K562 (cell line): ENCODE measurements at regions not wholly inside any gene's neighbourhood (a gene's known extent, or its start where the extent isn't known, plus 50 kb on each side); places are given as distances from the start of the nearest gene placed in this dataset.

Experiments
- CBX5 ChIP-seq: IDR thresholded peaks from 2 replicates; pipeline ENCODE4 v1.6.1; 2014; ENCODE audit warnings: low read depth, borderline replicate concordance
- CBX8 ChIP-seq: fragments of 200-600 bp; sonication (generic); IDR thresholded peaks from 2 replicates; pipeline ENCODE4 v1.6.1; 2012; ENCODE audit warnings: borderline replicate concordance, mixed run types, low read depth, mild to moderate bottlenecking, moderate library complexity, mixed read lengths, low read length, control low read depth, inconsistent platforms; ENCODE audit not compliant: poor library complexity, severe bottlenecking; ENCODE audit errors: extremely low read depth
- CEBPB ChIP-seq: fragments of 450-650 bp; IDR thresholded peaks from 2 replicates; pipeline ENCODE4 v1.6.1; 2016; ENCODE audit warnings: missing genetic modification characterization, missing compliant biosample characterization
- CTCFL ChIP-seq: IDR thresholded peaks from 2 replicates; pipeline ENCODE4 v1.6.1; 2011; ENCODE audit warnings: borderline replicate concordance, low read depth, mild to moderate bottlenecking, moderate library complexity, low read length; ENCODE audit not compliant: insufficient read depth, poor library complexity, severe bottlenecking
- HNRNPUL1 ChIP-seq: fragments of 200-400 bp; formaldehyde crosslinking; IDR thresholded peaks from 2 replicates; pipeline ENCODE4 v1.6.1; 2017; ENCODE audit warnings: low read length
- SRF ChIP-seq, 2 experiments: fragments of 250-450, 450-650 bp in 1 of 2; sonication (Bioruptor Pico) in 1 of 2; sonication (generic) in 1 of 2; formaldehyde crosslinking; IDR thresholded peaks; 2 replicates each; pipeline versions ENCODE4 v1.5.0 to v1.5.1; 2020 to 2022; ENCODE audit warnings: mild to moderate bottlenecking in 1 of 2, missing genetic modification reagents in 1 of 2
- TF ChIP-seq, protein P1 (sequence below), 3 experiments: IDR thresholded peaks in 2 of 3; conservative IDR thresholded peaks in 1 of 3; 2 replicates each; pipeline ENCODE4 v1.5.1; 2011 to 2012; ENCODE audit warnings: low read length in 3 of 3, mild to moderate bottlenecking in 3 of 3, control low read depth in 2 of 3, improper control_type of control experiment in 1 of 3, inconsistent platforms in 1 of 3, low read depth in 1 of 3, mixed read lengths in 1 of 3, moderate library complexity in 1 of 3; ENCODE audit not compliant: insufficient read depth in 2 of 3
- TF ChIP-seq, protein P2 (sequence below): fragments of 450-650 bp; IDR thresholded peaks from 2 replicates; pipeline ENCODE4 v1.6.1; 2016; ENCODE audit warnings: low read depth

GRCh38 chrX:40434947-40435346 is 145.8 kb upstream of the ATP6AP2 start:
- no peak for TF ChIP-seq HNRNPUL1
- TF ChIP-seq, protein P1, sequence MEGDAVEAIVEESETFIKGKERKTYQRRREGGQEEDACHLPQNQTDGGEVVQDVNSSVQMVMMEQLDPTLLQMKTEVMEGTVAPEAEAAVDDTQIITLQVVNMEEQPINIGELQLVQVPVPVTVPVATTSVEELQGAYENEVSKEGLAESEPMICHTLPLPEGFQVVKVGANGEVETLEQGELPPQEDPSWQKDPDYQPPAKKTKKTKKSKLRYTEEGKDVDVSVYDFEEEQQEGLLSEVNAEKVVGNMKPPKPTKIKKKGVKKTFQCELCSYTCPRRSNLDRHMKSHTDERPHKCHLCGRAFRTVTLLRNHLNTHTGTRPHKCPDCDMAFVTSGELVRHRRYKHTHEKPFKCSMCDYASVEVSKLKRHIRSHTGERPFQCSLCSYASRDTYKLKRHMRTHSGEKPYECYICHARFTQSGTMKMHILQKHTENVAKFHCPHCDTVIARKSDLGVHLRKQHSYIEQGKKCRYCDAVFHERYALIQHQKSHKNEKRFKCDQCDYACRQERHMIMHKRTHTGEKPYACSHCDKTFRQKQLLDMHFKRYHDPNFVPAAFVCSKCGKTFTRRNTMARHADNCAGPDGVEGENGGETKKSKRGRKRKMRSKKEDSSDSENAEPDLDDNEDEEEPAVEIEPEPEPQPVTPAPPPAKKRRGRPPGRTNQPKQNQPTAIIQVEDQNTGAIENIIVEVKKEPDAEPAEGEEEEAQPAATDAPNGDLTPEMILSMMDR (IDR thresholded peaks at IDR 0.05 in 2 of 3, conservative IDR thresholded peaks at IDR 0.05 in 1 of 3; ENCODE audit: insufficient read depth in 2 of 3, low read depth in 1 of 3, low read length in 3 of 3) = no peak
- no peak for TF ChIP-seq CEBPB (tag)
- TF ChIP-seq SRF (CRISPR knock-in tag; IDR thresholded peaks at IDR 0.05) = no peak
- TF ChIP-seq CBX8 = no peak
- no peak for TF ChIP-seq CTCFL
- no peak for TF ChIP-seq CBX5
- TF ChIP-seq, protein P2, sequence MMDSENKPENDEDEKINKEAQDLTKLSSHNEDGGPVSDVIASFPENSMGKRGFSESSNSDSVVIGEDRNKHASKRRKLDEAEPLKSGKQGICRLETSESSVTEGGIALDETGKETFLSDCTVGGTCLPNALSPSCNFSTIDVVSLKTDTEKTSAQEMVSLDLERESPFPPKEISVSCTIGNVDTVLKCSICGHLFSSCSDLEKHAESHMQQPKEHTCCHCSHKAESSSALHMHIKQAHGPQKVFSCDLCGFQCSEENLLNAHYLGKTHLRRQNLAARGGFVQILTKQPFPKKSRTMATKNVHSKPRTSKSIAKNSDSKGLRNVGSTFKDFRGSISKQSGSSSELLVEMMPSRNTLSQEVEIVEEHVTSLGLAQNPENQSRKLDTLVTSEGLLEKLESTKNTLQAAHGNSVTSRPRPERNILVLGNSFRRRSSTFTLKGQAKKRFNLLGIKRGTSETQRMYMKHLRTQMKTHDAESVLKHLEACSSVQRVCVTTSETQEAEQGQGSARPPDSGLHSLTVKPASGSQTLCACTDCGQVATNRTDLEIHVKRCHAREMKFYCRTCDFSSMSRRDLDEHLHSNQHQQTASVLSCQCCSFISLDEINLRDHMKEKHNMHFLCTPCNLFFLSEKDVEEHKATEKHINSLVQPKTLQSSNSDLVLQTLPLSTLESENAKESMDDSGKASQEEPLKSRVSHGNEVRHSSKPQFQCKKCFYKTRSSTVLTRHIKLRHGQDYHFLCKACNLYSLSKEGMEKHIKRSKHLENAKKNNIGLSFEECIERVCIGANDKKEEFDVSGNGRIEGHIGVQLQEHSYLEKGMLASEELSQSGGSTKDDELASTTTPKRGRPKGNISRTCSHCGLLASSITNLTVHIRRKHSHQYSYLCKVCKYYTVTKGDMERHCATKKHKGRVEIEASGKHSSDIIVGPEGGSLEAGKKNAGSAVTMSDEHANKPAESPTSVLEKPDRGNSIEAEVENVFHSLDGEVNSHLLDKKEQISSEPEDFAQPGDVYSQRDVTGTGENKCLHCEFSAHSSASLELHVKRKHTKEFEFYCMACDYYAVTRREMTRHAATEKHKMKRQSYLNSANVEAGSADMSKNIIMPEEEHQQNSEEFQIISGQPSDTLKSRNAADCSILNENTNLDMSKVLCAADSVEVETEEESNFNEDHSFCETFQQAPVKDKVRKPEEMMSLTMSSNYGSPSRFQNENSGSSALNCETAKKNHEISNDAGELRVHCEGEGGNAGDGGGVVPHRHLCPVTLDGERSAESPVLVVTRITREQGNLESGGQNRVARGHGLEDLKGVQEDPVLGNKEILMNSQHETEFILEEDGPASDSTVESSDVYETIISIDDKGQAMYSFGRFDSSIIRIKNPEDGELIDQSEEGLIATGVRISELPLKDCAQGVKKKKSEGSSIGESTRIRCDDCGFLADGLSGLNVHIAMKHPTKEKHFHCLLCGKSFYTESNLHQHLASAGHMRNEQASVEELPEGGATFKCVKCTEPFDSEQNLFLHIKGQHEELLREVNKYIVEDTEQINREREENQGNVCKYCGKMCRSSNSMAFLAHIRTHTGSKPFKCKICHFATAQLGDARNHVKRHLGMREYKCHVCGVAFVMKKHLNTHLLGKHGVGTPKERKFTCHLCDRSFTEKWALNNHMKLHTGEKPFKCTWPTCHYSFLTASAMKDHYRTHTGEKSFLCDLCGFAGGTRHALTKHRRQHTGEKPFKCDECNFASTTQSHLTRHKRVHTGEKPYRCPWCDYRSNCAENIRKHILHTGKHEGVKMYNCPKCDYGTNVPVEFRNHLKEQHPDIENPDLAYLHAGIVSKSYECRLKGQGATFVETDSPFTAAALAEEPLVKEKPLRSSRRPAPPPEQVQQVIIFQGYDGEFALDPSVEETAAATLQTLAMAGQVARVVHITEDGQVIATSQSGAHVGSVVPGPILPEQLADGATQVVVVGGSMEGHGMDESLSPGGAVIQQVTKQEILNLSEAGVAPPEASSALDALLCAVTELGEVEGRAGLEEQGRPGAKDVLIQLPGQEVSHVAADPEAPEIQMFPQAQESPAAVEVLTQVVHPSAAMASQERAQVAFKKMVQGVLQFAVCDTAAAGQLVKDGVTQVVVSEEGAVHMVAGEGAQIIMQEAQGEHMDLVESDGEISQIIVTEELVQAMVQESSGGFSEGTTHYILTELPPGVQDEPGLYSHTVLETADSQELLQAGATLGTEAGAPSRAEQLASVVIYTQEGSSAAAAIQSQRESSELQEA = no peak
